Activated T-helper 1 cell treated with Interleukin-2 at 50 U/mL for 16 hours (primary cell): ENCODE measurements at regions not wholly inside any gene's neighbourhood (a gene's known extent, or its start where the extent isn't known, plus 50 kb on each side); places are given as distances from the start of the nearest gene placed in this dataset.

Experiments used
- DNase-seq: peaks from one replicate; pipeline ENCODE4 v3.0.0-alpha.2; 2020; ENCODE audit warnings: low read depth

GRCh38 chr1:220982686-220983085, 103.4 kb downstream of the HLX start:
- no peak for DNase-seq

GRCh38 chr1:220983877-220984635, 104.8 kb downstream of the HLX start:
- DNase-seq: no peak

GRCh38 chr1:220990427-220991339, 111.4 kb downstream of the HLX start:
- DNase-seq: no peak

GRCh38 chr1:220991506-220991905, 112.3 kb downstream of the HLX start:
- no peak for DNase-seq

- no peak for DNase-seq
Observed at GRCh38 chr1:220991959-220992704, 112.9 kb downstream of the HLX start.

GRCh38 chr1:220992705-220993052, 113.4 kb downstream of the HLX start:
- no peak for DNase-seq

- DNase-seq: no peak
Observed at GRCh38 chr1:220994671-220995070, 115.4 kb downstream of the HLX start.

GRCh38 chr1:220997791-220998190, 118.5 kb downstream of the HLX start:
- DNase-seq: no peak

- DNase-seq: no peak
Observed at GRCh38 chr1:220999872-221000863, 120.9 kb downstream of the HLX start.

GRCh38 chr1:221001167-221001566, 121.9 kb downstream of the HLX start:
- no peak for DNase-seq

GRCh38 chr1:221002601-221003000, 123.4 kb downstream of the HLX start:
- no peak for DNase-seq

- no peak for DNase-seq
Observed at GRCh38 chr1:221011145-221011544, 131.9 kb downstream of the HLX start.

GRCh38 chr1:221012120-221012519, 132.9 kb downstream of the HLX start:
- DNase-seq: no peak

GRCh38 chr1:221013691-221014660, 134.7 kb downstream of the HLX start:
- DNase-seq: no peak

- no peak for DNase-seq
Observed at GRCh38 chr1:221015159-221015790, 136.0 kb downstream of the HLX start.

GRCh38 chr1:221016751-221017150, 137.5 kb downstream of the HLX start:
- DNase-seq: no peak

- DNase-seq: no peak
Observed at GRCh38 chr1:221018414-221018813, 139.2 kb downstream of the HLX start.

GRCh38 chr1:221022331-221022730, 143.1 kb downstream of the HLX start:
- no peak for DNase-seq

GRCh38 chr1:221023482-221023881, 144.2 kb downstream of the HLX start:
- no peak for DNase-seq

- no peak for DNase-seq
Observed at GRCh38 chr1:221025501-221025900, 146.3 kb downstream of the HLX start.
